ENCODE measurements at regions not wholly inside any gene's neighbourhood (a gene's known extent, or its start where the extent isn't known, plus 50 kb on each side); places are given as distances from the start of the nearest gene placed in this dataset.

- DNase-seq: no peak
Measured at GRCh38 chr10:128994598-128995143, 472.4 kb upstream of the MGMT start.

GRCh38 chr10:128995676-128996075 lies 471.4 kb upstream of the MGMT start:
- no peak for DNase-seq

GRCh38 chr10:128996092-128996491 lies 470.9 kb upstream of the MGMT start:
- DNase-seq: no peak

- no peak for DNase-seq
Measured at GRCh38 chr10:128998101-128998805, 468.8 kb upstream of the MGMT start.

GRCh38 chr10:129004398-129004797 lies 462.6 kb upstream of the MGMT start:
- DNase-seq: no peak

- no peak for DNase-seq
Measured at GRCh38 chr10:129005080-129005479, 462.0 kb upstream of the MGMT start.

- no peak for DNase-seq
Measured at GRCh38 chr10:129005804-129006203, 461.2 kb upstream of the MGMT start.

GRCh38 chr10:129018511-129018910 lies 448.5 kb upstream of the MGMT start:
- no peak for DNase-seq

GRCh38 chr10:129020651-129021330 lies 446.2 kb upstream of the MGMT start:
- DNase-seq: no peak

- DNase-seq: no peak
Measured at GRCh38 chr10:129021594-129022304, 445.3 kb upstream of the MGMT start.

GRCh38 chr10:129023082-129023481 lies 444.0 kb upstream of the MGMT start:
- no peak for DNase-seq

GRCh38 chr10:129024046-129024445 lies 443.0 kb upstream of the MGMT start:
- no peak for DNase-seq

GRCh38 chr10:129025787-129026186 lies 441.3 kb upstream of the MGMT start:
- no peak for DNase-seq

GRCh38 chr10:129027906-129028305 lies 439.1 kb upstream of the MGMT start:
- no peak for DNase-seq

GRCh38 chr10:129028451-129028850 lies 438.6 kb upstream of the MGMT start:
- DNase-seq: no peak

GRCh38 chr10:129029051-129029450 lies 438.0 kb upstream of the MGMT start:
- DNase-seq: no peak

GRCh38 chr10:129029851-129030602 lies 437.0 kb upstream of the MGMT start:
- no peak for DNase-seq

- DNase-seq: no peak
Measured at GRCh38 chr10:129030603-129030895, 436.5 kb upstream of the MGMT start.

- DNase-seq: peak; percentile 34 to 44
Measured at GRCh38 chr10:129030996-129031843, 435.8 kb upstream of the MGMT start.

- no peak for DNase-seq
Measured at GRCh38 chr10:129031844-129032150, 435.2 kb upstream of the MGMT start.

GRCh38 chr10:129032372-129033313 lies 434.4 kb upstream of the MGMT start:
- no peak for DNase-seq

All from activated CD4-positive, alpha-beta T cell treated with anti-CD3 and anti-CD28 coated beads, Interleukin-2, amount 50 U/mL, for 48 hours (primary cell).